Endothelial cell of umbilical vein (primary cell): ENCODE measurements at regions not wholly inside any gene's neighbourhood (a gene's known extent, or its start where the extent isn't known, plus 50 kb on each side); places are given as distances from the start of the nearest gene placed in this dataset.

ENCODE experiments used
- BruUV-seq: library from RNA; stranded (reverse); fragments of 400-500 nt; replicated peaks from 2 replicates; lab custom pipeline; 2021; lab: Mats Ljungman, UMichigan
- CTCF ChIA-PET: fragments of 300-600, 350-600 bp; sonication (Branson Sonifier 250); formaldehyde crosslinking; loops from one replicate; lab custom pipeline; 2021; ENCODE audit warnings: antibody characterized with exemption, inconsistent platforms; lab: Charles Lee
- POLR2A ChIA-PET: fragments of 300-600, 350-600 bp; sonication (Branson Sonifier 250); formaldehyde crosslinking; loops from one replicate; lab custom pipeline; 2021; ENCODE audit warnings: antibody characterized with exemption, inconsistent platforms; lab: Charles Lee
- DNase-seq: peaks from one replicate; pipeline ENCODE4 v3.0.0-alpha.2; 2011; ENCODE audit warnings: low read depth, low spot score
- FAIRE-seq: peaks from 2 replicates; lab custom pipeline; 2011; peaks lifted over from hg19 to GRCh38; lab: Jason Lieb, UNC
- H2AFZ ChIP-seq: 2 replicates; pipeline ENCODE4 v1.6.0; 2012; ENCODE audit warnings: low read depth, low read length, control low read depth, inconsistent platforms
- H3K27ac ChIP-seq: 2 replicates; pipeline ENCODE4 v1.5.1; 2011; ENCODE audit warnings: low read depth, mild to moderate bottlenecking, control low read depth, low read length, moderate library complexity; ENCODE audit not compliant: insufficient read depth
- H3K27me3 ChIP-seq, 2 experiments: 2 replicates each; pipeline versions ENCODE4 v1.6.0 to v1.6.1; 2011; ENCODE audit warnings: low read length in 2 of 2, mixed read lengths in 1 of 2; ENCODE audit not compliant: control insufficient read depth in 2 of 2, insufficient read depth in 2 of 2
- H3K36me3 ChIP-seq, 2 experiments: 2 replicates in 1 of 2; 3 replicates in 1 of 2; pipeline ENCODE4 v1.5.1; 2011; ENCODE audit warnings: low read length in 2 of 2, mild to moderate bottlenecking in 1 of 2, moderate library complexity in 1 of 2; ENCODE audit not compliant: control insufficient read depth in 2 of 2, insufficient read depth in 2 of 2; ENCODE audit errors: extremely low read depth in 1 of 2
- H3K4me1 ChIP-seq: 3 replicates; pipeline ENCODE4 v1.5.1; 2011; ENCODE audit warnings: mild to moderate bottlenecking, low read length; ENCODE audit not compliant: control insufficient read depth, insufficient read depth; ENCODE audit errors: extremely low read depth
- H3K4me2 ChIP-seq: 2 replicates; pipeline ENCODE4 v1.6.1; 2011; ENCODE audit warnings: low read length, control low read depth, mixed read lengths; ENCODE audit not compliant: insufficient read depth
- H3K4me3 ChIP-seq, 3 experiments: fragments of 200-600 bp in 1 of 3; sonication (generic), shearing (Covaris generic) in 1 of 3; replicated peaks in 1 of 3; 2 replicates each; pipeline ENCODE4 v1.5.1; 2011 to 2016; ENCODE audit warnings: control low read depth in 3 of 3, low read length in 3 of 3, mild to moderate bottlenecking in 2 of 3, inconsistent platforms in 1 of 3, low read depth in 1 of 3, moderate library complexity in 1 of 3; ENCODE audit not compliant: insufficient read depth in 1 of 3
- H3K79me2 ChIP-seq: 2 replicates; pipeline ENCODE4 v1.6.0; 2012; ENCODE audit warnings: low read length, inconsistent platforms; ENCODE audit not compliant: control insufficient read depth, insufficient read depth
- H3K9ac ChIP-seq: replicated peaks from 2 replicates; pipeline ENCODE3; 2011; ENCODE audit warnings: low read length, control low read depth; ENCODE audit not compliant: insufficient read depth; ENCODE audit errors: extremely low read depth
- H3K9me1 ChIP-seq: replicated peaks from 3 replicates; pipeline ENCODE4 v1.6.0; 2011; ENCODE audit warnings: mild to moderate bottlenecking, low read length; ENCODE audit not compliant: control insufficient read depth, insufficient read depth; ENCODE audit errors: extremely low read depth
- H3K9me3 ChIP-seq: replicated peaks from 2 replicates; pipeline ENCODE4 v1.5.1; 2012; ENCODE audit warnings: low read length, inconsistent platforms; ENCODE audit not compliant: control insufficient read depth, insufficient read depth
- H4K20me1 ChIP-seq: replicated peaks from 2 replicates; pipeline ENCODE3; 2011; ENCODE audit warnings: mild to moderate bottlenecking, low read length; ENCODE audit not compliant: control insufficient read depth, insufficient read depth; ENCODE audit errors: extremely low read depth
- CTCF ChIP-seq, 2 donors: IDR thresholded peaks; 1 replicate in 1 of 2; 2 replicates in 1 of 2; pipeline ENCODE4 v1.5.1; 2011; ENCODE audit warnings: low read length in 2 of 2, mild to moderate bottlenecking in 2 of 2, moderate library complexity in 2 of 2, control low read depth in 1 of 2, inconsistent platforms in 1 of 2, low read depth in 1 of 2; ENCODE audit not compliant: insufficient read depth in 1 of 2; ENCODE audit errors: extremely low read depth in 1 of 2
- EZH2 ChIP-seq: IDR thresholded peaks from 2 replicates; pipeline ENCODE4 v1.6.1; 2012; ENCODE audit warnings: borderline replicate concordance, low read depth, mild to moderate bottlenecking, moderate library complexity, low read length, inconsistent platforms; ENCODE audit not compliant: severe bottlenecking
- FOS ChIP-seq: IDR thresholded peaks from 2 replicates; pipeline ENCODE4 v1.6.1; 2011; ENCODE audit warnings: mild to moderate bottlenecking, low read length, moderate library complexity, borderline replicate concordance; ENCODE audit not compliant: insufficient read depth
- GATA2 ChIP-seq: IDR thresholded peaks from 2 replicates; pipeline ENCODE4 v1.7.0; 2011; ENCODE audit warnings: low read depth, mild to moderate bottlenecking, moderate library complexity, mixed read lengths, low read length; ENCODE audit not compliant: insufficient read length, insufficient read depth
- JUN ChIP-seq: IDR thresholded peaks from 2 replicates; pipeline ENCODE4 v1.6.1; 2011; ENCODE audit warnings: borderline replicate concordance, low read depth; ENCODE audit not compliant: insufficient read length, insufficient read depth
- MAX ChIP-seq: IDR thresholded peaks from 2 replicates; pipeline ENCODE4 v1.6.1; 2011; ENCODE audit not compliant: insufficient read depth, insufficient read length
- MYC ChIP-seq: IDR thresholded peaks from one replicate; pipeline ENCODE4 v1.6.1; 2011; ENCODE audit warnings: mild to moderate bottlenecking, low read depth, low read length
- POLR2A ChIP-seq: IDR thresholded peaks from 2 replicates; pipeline ENCODE4 v1.6.1; 2012; ENCODE audit warnings: low read depth, mild to moderate bottlenecking, control low read depth, low read length
- POLR2AphosphoS5 ChIP-seq: IDR thresholded peaks from 2 replicates; pipeline ENCODE4 v1.6.1; 2012; ENCODE audit warnings: low read depth, mild to moderate bottlenecking, control low read depth, low read length, moderate library complexity; ENCODE audit not compliant: insufficient read depth
- dilution Hi-C: fragments of 300-500 bp; cut with MboI; formaldehyde crosslinking; loops from one replicate; pipeline ENCODE4 v1.15.0; 2019; ENCODE audit warnings: low sequenced_read_pairs; ENCODE audit not compliant: extremely low pct_ligation_motif_present
- intact Hi-C: fragments of 100-400 bp; cut with micrococcal nuclease; formaldehyde crosslinking; loops from one replicate; pipeline ENCODE4 v1.10.0; 2022

- Histone ChIP-seq H2AFZ (no peak overlapping the region), H3K9ac (no peak overlapping the region), H3K27ac (no peak overlapping the region), H4K20me1 (no peaks in the 10 kb centered on the region), H3K36me3 (no peaks in the 10 kb centered on the region), H3K4me3 (no peak overlapping the region), H3K79me2 (no peaks in the 10 kb centered on the region), H3K9me1 (no peaks in the 10 kb centered on the region), H3K27me3 (no peaks in the 10 kb centered on the region), H3K4me1 (no peaks in the 10 kb centered on the region), H3K4me2 (no peak overlapping the region), H3K9me3 (no peaks in the 10 kb centered on the region)
- dilution Hi-C loops = no loop called here
- ChIA-PET CTCF (no interaction called here), POLR2A (no interaction called here)
- intact Hi-C loops = no loop called here
- no peak for TF ChIP-seq MAX
- no peak for TF ChIP-seq POLR2AphosphoS5
- no peak for TF ChIP-seq POLR2A
- no peak for TF ChIP-seq EZH2
- no peak for TF ChIP-seq JUN
- TF ChIP-seq FOS = no peak
- no peak for TF ChIP-seq GATA2
- no peak for TF ChIP-seq CTCF (IDR thresholded peaks at IDR 0.05; ENCODE audit: extremely low read depth in 1 of 2, insufficient read depth in 1 of 2, low read depth in 1 of 2, low read length in 2 of 2)
- no peak for TF ChIP-seq MYC
- FAIRE-seq (no peak), DNase-seq (no peak)
- BruUV-seq = no TSS peak
These were observed 82.3 kb upstream of the AGTR1 start for GRCh38 chr3:148615382-148615781.
